HS-27A (cell line): ENCODE measurements at regions not wholly inside any gene's neighbourhood (a gene's known extent, or its start where the extent isn't known, plus 50 kb on each side); places are given as distances from the start of the nearest gene placed in this dataset.

Experiments used
- DNase-seq: peaks from one replicate; pipeline ENCODE4 v3.0.0-alpha.2; 2012; ENCODE audit warnings: low read depth, missing footprints

DNA sequence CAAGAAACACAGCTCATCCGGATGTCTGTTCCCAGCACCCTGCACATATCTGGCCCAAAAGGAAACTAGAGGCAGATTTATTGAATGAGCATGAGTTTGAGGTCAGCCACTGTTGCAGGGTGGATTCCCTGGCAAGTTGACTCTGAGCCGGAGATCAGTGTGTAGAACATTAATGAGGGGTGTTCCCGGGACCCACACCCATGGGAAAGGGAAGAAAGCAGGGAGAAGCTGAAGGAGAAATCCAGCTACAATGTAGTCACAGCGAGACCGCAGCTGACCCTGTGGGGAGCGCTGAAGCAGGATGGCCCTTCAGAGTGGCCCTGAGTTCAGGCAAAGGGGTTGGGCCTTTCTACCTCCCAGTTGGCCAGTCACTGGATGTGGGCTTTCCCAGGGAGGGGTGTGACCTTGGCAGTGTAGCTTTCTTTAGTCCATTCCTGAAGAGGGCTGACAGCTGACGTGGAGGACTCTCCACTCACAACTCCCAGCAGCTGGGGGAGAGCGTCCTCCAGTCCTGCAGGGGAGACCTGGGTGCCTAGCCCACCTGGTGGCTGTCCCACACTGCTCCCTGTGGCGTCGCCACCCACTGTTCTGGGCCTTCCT, 324.2 kb upstream of the ZMIZ1 start:
- no peak for DNase-seq

GRCh38 chr10:78745441-78745840, 323.3 kb upstream of the ZMIZ1 start:
- DNase-seq: no peak

DNA sequence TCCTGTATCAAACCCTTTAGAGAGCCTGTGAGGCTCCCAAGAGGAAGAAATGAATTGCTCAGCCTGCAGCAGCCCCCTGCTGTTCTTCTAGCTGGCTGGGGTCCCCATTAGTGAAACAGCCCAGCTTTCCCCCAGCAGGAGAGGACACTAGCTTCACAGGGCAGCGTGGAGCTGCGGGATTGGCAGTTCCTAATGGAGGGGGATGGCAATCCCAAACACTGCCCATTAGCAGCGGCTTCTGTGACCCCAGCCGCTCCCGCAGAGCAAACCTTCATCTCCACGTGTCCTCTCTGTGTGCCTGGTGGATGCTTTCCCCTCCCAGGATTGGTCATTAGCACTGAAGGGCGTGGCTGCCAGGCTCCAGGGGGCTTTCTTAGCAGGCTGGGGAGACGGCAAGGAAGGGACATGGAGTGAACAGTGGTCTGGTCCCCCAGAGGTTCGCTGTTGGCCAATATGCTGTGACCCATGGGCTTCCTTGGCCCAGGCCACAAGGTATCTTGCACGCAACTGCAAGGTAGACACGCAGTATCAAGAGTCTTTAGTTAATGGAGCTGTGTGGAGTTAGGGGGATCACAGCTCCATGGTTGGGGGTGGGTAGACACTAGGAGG, 322.5 kb upstream of the ZMIZ1 start:
- no peak for DNase-seq

DNA sequence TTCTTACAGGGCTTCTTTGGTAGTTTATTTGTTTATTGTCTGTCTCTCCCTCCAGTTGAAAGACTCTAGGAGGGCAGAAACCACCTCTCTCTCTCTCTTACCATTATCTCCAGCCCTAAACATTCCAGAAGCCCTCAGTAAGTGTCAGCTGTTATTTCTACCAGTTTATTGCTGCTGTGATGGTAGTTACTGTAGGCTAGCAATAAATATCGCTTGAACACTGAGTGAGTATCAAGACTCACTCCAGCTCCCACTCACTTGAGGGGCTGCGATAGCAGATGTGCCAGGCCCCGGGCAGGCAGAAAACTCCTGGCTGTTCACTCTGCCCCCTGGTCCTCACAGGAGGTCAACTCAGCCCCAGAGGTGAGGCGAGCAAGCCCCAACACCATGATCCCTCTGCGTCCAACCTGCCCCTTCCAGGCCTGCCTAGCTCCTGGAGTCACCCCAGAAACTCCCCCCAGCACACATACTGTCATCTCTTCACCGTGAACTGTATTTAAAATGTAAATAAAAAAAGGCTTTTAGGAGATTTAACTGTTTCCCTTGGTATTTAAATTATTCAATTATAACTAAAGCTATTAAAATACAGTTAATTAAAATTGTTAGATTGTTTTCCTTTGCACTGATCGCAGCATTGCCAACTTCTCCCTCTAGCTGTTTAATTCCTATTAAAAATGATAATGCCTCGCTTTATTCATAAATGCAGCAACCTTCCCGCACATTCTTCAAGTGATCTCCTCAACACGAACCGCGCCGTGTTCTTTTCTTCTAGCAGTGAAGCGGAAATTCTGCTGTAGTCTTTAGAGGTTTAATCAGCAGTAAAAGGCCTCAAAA, 321.1 kb upstream of the ZMIZ1 start:
- no peak for DNase-seq

GRCh38 chr10:78748235-78748533, 320.6 kb upstream of the ZMIZ1 start:
- no peak for DNase-seq

DNA sequence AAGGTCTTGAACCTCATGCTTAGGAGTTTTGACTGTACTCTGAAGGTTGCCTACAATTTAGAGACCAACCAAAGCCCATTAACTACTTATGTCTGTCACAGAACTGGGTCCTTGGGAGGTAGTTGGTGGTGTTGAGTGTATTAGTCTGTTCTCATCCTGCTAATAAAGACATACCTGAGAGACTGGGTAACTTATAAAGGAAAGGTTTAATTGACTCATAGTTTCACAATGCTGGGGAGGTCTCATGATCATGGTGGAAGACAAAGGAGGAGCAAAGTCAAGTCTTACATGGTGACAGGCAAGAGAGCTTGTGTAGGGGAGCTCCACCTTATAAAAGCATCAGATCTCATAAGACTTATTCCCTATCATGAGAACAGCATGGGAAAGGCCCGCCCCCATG, 319.6 kb upstream of the ZMIZ1 start:
- DNase-seq: no peak

GRCh38 chr10:78749898-78750297, 318.9 kb upstream of the ZMIZ1 start:
- DNase-seq: no peak

- no peak for DNase-seq
Measured at GRCh38 chr10:78750418-78750817, 318.3 kb upstream of the ZMIZ1 start.

GRCh38 chr10:78751716-78752115, 317.1 kb upstream of the ZMIZ1 start:
- no peak for DNase-seq

- no peak for DNase-seq
Measured at GRCh38 chr10:78752221-78752620, 316.5 kb upstream of the ZMIZ1 start.

DNA sequence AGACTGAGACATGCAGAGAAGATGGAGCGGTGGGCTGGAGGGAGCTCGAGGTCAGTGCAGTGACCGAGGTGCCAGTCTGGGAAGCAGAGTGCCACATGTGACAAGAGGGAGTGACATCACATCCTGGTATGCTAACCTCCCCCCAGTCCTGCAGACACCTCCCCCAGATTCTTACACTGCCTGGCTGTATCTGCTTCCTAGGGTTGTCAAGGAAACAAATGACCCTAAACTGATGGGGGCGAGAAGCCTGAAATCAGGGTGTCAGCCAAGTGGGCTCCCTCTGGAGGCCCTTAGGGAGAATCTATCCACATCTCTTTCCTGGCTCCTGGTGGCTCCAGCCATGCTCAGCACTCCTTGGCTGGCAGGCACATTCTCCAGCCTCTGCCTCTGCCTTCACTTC, 316.1 kb upstream of the ZMIZ1 start:
- no peak for DNase-seq

DNA sequence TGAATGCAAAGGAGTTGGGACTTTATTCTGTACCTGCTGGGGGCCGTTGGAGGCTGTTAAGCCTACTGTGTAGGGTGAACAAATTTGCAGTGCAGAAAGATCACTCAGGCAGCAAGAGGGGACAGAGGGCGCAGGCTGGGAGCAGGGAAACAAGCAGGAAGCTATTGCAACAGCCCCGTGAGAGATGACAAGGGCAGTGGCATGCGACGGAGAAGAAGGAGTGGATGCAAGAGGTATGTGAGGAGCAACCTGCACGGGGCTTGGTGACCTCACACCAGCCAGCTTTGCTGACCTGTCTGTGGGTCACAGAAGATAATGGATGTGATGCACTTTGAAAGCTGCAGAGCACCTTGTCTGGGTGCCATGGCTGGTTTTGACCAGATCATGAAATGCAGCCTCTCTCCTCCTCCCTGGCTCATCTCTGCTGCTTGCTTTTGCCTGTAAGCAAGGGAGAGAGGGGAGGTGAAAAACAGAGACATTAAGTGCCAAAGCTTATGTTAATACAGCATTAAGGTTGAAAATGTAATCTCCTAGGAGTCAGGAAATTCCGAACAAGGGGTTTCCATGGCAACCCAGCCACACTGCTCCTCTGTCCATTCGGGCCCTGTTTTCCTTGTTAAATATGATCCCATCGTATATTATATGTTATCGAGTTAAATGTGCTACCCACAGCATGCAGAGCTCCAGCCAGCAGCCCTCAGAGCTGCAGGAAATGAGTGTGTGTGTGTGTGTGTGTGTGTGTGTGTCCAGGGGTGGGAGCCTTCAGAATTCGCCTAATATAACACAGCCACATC, 314.3 kb upstream of the ZMIZ1 start:
- DNase-seq: no peak

DNA sequence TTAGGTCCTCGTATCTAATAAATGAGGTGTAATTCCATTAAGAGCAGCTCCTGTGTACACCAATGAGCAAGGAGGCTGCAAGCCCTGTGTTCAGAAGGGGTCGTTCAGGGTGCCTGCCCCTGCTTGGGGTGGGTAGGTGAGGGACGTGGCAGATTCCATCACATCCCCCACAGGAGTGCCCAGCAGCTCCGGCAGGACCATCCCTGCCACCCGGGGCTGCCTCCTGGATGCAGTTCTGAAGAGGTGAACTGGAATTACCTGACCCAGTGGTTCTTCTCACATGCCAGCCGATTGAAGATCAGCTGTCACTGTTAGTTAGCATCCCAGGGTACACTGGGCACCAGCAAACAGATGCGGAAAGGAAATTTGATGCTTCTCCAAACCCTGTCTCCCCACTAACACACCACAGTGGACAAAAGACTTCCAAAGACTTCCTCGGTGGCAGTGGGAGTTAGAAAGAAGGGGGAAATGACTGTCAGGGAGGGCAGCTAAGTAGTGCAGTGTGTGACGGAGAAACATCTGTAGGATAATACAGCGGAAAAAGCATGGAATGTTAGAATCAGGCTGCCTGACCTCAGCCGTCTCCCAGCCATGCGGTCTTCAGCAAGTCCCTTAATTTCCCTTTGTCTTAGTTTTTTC, 313.6 kb upstream of the ZMIZ1 start:
- DNase-seq: no peak

DNA sequence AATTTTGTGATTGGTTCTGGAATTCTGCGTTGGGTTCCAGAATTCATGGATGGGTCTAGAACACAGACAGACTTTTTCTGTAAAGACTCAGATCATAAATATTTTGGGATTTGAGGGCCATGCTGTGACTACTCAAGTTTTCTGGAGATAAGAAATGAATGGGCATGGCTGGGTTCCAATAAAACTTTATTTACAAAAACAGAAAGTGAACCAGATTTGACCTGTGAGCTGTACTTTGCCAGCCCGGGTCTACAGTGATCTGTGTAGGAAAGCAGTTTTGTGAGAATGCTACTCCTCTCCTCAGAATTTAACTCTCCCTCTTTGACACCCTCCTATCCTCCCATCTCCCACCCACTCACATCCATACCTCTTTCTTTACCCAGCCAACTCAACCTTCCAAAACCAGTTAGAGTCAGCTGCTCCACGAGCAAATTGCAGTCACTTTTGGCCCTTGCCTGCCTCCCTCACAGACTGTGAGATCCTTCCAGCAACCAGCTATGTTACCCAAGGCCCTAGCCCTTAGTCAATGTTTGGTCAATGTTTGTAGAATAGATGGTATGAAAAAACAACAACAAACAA, 312.8 kb upstream of the ZMIZ1 start:
- no peak for DNase-seq

GRCh38 chr10:78756604-78757343, 312.0 kb upstream of the ZMIZ1 start:
- DNase-seq: no peak

- DNase-seq: no peak
Measured at GRCh38 chr10:78757344-78757925, 311.3 kb upstream of the ZMIZ1 start.

GRCh38 chr10:78758176-78758575, 310.6 kb upstream of the ZMIZ1 start:
- DNase-seq: no peak

DNA sequence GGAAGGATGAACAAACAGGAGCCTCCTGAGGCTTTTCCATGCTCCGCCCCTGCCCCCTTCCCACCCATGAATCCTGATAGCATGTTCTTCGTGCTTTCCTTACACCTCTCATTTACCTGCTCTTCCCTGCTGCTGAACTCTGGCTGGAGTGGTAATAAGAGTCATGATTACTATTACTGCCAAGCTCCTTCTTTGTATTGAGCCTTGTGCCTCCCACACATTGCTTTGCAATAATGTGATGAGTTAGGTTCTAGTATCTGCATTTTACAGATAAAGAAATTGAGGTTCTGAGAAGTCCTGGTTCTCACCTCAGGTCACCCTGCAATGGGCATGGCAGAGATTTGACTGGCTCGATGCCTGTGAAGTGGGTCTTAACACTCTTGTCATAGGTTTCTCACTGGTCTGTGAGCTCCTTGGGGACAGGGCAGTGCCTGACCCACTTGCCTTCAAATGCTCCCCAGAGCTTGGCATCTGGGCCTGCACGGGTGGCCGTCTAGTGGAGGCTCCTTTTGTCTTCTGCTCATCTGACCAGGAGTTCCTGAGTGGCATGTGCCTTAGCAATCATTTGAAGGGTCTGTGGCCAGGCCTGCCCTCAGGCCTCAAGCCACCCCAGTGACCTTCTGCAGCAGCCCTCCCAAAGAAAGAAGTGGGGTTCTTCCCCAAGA, 309.2 kb upstream of the ZMIZ1 start:
- no peak for DNase-seq

DNA sequence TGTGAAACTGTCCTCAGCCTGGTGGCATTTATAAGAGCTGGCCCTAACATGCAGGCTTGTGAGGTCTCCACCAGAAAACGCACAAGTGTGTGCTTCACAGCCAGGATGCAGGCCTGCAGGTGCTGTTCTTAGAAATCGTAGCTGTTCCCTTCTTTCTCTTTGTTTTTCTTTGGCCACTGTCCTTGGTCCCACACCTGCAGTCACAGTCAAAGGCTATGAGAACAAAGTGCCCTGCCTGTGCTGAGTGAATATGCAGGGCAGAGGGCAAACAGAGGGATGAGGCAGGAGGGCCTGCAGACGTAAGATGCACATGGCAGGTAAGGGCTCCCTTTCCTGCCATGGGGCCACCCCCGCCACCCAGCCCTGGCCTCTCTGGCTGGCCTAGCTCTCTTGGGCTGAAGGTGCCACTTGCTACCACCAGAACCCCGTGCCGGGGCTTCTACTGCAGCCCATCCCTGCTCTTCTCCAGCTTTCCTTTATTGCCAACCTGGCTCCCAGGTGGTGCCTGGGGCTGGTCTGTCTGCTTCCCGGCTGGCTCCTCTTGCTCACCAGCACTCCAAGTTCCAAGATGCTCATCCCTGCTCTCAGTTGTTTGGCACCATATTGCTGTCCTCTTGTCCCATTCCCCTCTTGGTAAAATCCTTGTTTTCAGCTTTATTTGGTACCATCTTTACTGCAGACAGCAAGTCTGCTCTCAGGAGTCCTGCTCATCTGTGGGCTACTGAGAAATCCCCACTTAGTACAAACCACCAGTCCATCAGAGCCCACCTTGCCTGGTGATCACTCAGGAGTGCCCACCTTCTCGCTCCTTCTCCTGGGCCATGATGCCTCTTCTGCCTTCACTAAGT, 308.1 kb upstream of the ZMIZ1 start:
- no peak for DNase-seq
